ENCODE measurements at regions not wholly inside any gene's neighbourhood (a gene's known extent, or its start where the extent isn't known, plus 50 kb on each side); places are given as distances from the start of the nearest gene placed in this dataset.
A peak's percentile ranks its signal among the peaks of the same experiment; 100 is the strongest.
"Not testable (repeated sequence)": the region's sequence is repeated elsewhere in the genome, so short reads cannot be mapped to it uniquely, and the experiment has no call there.

DNA sequence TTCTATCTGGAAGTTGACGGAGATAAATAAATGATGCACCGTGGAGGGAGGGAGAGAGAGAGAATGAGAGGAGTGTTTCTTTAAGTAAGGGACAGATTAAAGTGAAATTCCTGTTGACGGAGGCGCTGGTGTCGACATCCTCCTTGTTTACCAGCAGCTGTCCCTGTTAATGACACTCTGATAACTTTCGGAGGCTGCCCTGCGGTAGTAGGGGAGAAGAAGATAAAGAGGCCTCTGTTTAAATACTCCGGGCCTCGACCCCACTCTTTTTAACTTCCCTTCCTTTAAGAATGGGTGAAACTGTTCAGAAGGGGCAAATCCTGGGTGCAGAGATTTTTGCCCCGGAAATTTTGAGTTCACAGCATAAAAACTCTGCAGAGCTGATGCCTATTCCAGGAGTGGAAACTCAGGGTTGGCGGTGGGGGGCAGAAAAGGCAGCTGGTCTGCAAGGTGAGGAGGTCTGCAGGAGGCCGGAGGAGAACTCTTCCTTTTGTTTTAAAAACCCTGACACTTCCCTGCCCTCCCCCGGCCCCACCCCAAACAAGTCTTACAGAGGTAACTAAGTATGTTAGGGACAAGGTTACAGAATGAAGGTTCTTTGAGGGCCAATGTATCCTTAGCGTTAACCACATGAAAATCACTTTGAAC is 276.6 kb upstream of the NR2F2 start:
- DNase-seq: no peak
- 31 to 45% methylated on average over 14 of the region's 14 CpGs for WGBS, 2 donors
- H3K4me3 ChIP-seq: peak overlapping the region; percentile 15 to 56 (median 38)

DNA sequence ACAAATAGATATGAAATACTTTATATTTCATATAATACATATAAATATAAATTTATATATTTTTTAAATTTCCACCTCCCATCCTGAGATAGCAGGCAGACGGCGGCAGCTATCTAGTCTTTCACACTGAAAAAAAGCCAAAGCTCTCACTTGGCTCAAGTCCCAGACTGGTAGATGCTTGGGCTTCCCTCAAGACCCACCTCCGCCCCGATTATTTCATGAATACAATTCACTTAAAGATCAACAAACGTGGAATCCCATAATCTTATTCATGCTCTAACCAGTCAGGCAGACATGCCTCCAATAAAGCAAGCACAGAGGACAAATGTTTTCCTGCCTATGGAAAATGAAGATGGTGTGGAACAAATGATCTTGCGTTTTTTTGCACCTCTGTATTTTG is 275.9 kb upstream of the NR2F2 start:
- 40 to 64% methylated on average over 6 of the region's 6 CpGs for WGBS, 2 donors
- intact Hi-C loops (cut with DNase I): no loop called here

More for the DNA sequence above, 276.6 kb upstream of the NR2F2 start:
- Histone ChIP-seq H3K27ac (peak overlapping the region in 1 of 4 donors; percentile 33), H3K27me3 (peaks cover 0 to 25% (median 1%) of the 10 kb centered on the region in 4 donors), H3K4me1 (peaks cover 3 to 23% (median 8%) of the 10 kb centered on the region in 3 donors), H3K36me3 (no peaks in the 10 kb centered on the region), H3K9me3 (no peaks in the 10 kb centered on the region)
- intact Hi-C loops (cut with DNase I): no loop called here
- no peak for TF ChIP-seq POLR2A (IDR thresholded peaks at IDR 0.05)

DNA sequence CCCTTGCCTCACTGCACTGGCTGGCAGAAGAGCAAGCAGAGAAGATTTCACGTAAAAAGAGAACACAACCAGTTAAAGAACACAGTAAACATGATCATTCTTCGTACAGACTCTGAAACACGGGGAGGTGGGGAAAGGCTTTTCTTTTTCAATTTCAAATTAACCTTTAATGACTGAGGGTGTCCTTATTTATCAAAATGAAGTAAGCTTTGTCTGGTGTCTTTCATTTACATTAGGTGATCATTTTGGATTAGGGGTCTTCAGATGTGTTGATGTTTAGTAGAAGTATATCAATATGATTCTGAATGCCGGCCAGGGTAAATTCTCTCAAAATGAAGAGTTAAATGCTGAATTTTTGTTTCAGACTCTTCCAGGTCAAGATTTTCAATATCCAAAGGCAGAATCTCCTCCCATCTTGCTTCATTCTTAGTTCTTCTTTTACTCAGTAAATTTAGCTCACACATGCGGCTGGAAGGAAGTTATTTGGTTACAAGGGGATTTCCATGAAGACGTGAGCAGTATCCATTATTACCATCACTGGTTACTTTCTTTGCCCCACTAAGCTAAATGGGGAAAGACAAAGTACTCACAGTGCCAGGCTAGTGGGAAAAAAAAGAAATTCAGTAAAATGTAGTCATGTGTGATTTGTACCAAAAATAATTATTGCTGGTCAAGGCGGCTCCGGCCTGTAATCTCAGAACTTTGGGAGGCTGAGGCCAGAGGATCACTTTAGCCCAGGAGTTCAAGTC is 272.2 kb upstream of the NR2F2 start:
- intact Hi-C loops (cut with DNase I): no loop called here
- 54 to 78% methylated on average over 8 of the region's 8 CpGs for WGBS, 2 donors
- H3K27me3 ChIP-seq: peaks cover 0 to 9% (median 0%) of the 10 kb centered on the region in 4 donors
- TF ChIP-seq CTCF (IDR thresholded peaks at IDR 0.05) (no peak), POLR2A (IDR thresholded peaks at IDR 0.05) (no peak)
- peaks cover 0 to 12% (median 2%) of the 10 kb centered on the region in 3 donors for H3K4me1 ChIP-seq
- H3K9me3 ChIP-seq: no peaks in the 10 kb centered on the region
- H3K27ac ChIP-seq: no peak overlapping the region
- DNase-seq: no peak
- no peaks in the 10 kb centered on the region for H3K36me3 ChIP-seq
- H3K4me3 ChIP-seq: no peak overlapping the region

More for the DNA sequence above, 275.9 kb upstream of the NR2F2 start:
- Histone ChIP-seq H3K27me3 (peaks cover 0 to 25% (median 1%) of the 10 kb centered on the region in 4 donors), H3K27ac (no peak overlapping the region), H3K4me1 (peaks cover 3 to 23% (median 8%) of the 10 kb centered on the region in 3 donors), H3K4me3 (no peak overlapping the region), H3K9me3 (no peaks in the 10 kb centered on the region), H3K36me3 (no peaks in the 10 kb centered on the region)
- no peak for DNase-seq
- TF ChIP-seq POLR2A (IDR thresholded peaks at IDR 0.05) (no peak), CTCF (IDR thresholded peaks at IDR 0.05) (no peak)

DNA sequence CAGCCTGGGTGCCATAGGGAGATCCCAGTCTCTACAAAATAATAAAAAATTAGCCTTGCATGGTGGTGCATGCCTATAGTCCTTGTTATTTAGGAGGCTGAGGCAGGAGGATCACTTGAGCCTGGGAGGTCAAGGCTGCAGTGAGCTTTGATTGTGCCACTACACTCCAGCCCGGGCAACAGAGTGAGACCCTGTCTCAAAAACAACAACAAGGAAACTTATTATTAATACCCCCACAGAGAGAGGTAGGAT is 271.7 kb upstream of the NR2F2 start:
- H3K4me3 ChIP-seq; DNase-seq; H3K36me3 ChIP-seq; H3K9me3 ChIP-seq; H3K27ac ChIP-seq; intact Hi-C loops (cut with DNase I); H3K27me3 ChIP-seq; H3K4me1 ChIP-seq: not testable (repeated sequence)
- 70 to 82% methylated on average over 1 of the region's 1 CpG for WGBS, 2 donors

DNA sequence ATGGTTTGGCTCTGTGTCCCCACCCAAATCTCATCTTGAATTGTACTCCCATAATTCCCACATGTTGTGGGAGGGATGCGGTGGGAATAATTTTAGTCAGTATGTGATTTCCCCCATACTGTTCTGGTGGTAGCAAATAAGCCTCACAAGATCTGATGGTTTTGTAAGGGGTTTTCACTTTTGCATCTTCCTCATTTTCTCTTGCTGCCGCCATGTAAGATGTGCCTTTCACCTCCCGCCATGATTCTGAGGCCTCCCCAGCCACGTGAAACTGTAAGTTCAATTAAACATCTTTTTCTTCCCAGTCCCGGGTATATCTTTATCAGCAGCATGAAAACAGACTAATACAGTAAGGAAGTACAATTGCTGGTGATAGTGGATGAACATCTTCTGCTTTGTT is 269.9 kb upstream of the NR2F2 start:
- H3K4me1 ChIP-seq; H3K9me3 ChIP-seq; H3K27me3 ChIP-seq; H3K36me3 ChIP-seq; intact Hi-C loops (cut with DNase I); DNase-seq; H3K4me3 ChIP-seq; H3K27ac ChIP-seq: not testable (repeated sequence)
- 67 to 94% methylated on average over 5 of the region's 5 CpGs for WGBS, 2 donors

DNA sequence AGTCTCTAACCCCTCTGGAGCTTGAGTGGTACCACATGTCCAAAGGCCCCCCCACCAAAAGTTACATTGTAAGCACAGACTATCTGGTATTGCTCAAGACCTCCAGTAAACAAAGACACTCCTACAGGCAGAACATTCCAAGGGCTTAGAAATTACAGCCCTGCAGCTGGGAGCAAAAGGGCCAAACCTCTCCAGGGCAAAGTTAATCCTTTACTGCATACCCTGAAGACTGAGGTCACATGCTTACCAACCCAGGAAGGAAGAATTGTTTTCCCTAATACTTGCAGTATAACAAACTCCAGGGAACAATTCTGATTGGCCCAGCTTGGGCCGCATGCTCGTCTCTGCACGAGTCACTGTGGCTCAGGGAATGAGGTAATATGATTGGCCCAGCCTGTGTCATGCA is 266.1 kb upstream of the NR2F2 start:
- Histone ChIP-seq H3K27ac (no peak overlapping the region), H3K27me3 (no peaks in the 10 kb centered on the region), H3K4me3 (no peak overlapping the region), H3K9me3 (no peaks in the 10 kb centered on the region), H3K36me3 (no peaks in the 10 kb centered on the region), H3K4me1 (no peaks in the 10 kb centered on the region)
- WGBS, 2 donors: 67 to 68% methylated on average over 3 of the region's 3 CpGs
- TF ChIP-seq CTCF (IDR thresholded peaks at IDR 0.05) (no peak), POLR2A (IDR thresholded peaks at IDR 0.05) (no peak)
- DNase-seq: no peak
- intact Hi-C loops (cut with DNase I): no loop called here
